ENCODE measurements at regions not wholly inside any gene's neighbourhood (a gene's known extent, or its start where the extent isn't known, plus 50 kb on each side); places are given as distances from the start of the nearest gene placed in this dataset.

DNA sequence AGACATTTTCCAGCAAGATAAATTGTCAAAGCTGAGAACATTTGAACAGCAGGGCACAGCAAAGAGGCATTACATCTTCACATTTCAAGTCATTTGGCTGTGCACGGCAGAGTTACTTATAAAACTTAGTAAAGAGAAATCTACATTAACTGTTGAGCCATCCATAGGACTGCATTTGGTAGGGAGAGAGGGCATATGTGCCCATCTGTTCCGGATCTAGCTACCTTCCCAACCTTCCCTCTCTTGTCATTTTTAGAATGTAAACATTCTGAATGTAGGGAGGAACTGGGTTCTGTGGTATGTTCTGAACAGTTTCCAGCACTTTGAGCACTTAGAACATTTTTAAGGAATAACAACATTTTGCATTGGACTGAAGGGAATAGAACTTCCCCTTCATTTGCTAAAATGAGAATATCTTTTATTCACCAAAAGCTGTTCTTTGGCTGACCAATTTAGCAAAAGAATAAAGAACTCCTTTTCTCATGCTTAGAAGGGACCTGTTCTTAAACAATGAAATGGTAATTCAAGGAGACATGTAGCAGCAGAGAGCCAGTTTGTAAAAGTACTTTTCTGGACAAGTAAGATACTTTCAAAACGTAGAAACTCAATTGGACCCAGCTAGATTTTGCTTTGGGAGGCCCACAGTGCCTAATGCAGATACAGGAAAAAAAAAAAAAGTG is 104.4 kb downstream of the CETN3 start:
- TF ChIP-seq POLR2A (IDR thresholded peaks at IDR 0.05) = no peak
- TF ChIP-seq, protein P1, sequence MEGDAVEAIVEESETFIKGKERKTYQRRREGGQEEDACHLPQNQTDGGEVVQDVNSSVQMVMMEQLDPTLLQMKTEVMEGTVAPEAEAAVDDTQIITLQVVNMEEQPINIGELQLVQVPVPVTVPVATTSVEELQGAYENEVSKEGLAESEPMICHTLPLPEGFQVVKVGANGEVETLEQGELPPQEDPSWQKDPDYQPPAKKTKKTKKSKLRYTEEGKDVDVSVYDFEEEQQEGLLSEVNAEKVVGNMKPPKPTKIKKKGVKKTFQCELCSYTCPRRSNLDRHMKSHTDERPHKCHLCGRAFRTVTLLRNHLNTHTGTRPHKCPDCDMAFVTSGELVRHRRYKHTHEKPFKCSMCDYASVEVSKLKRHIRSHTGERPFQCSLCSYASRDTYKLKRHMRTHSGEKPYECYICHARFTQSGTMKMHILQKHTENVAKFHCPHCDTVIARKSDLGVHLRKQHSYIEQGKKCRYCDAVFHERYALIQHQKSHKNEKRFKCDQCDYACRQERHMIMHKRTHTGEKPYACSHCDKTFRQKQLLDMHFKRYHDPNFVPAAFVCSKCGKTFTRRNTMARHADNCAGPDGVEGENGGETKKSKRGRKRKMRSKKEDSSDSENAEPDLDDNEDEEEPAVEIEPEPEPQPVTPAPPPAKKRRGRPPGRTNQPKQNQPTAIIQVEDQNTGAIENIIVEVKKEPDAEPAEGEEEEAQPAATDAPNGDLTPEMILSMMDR (IDR thresholded peaks at IDR 0.05) = no peak
- TF ChIP-seq POLR2AphosphoS5 (IDR thresholded peaks at IDR 0.05) = no peak
